H9 (cell line): ENCODE measurements at regions not wholly inside any gene's neighbourhood (a gene's known extent, or its start where the extent isn't known, plus 50 kb on each side); places are given as distances from the start of the nearest gene placed in this dataset.

Experiments
- DNase-seq: peaks from one replicate; pipeline ENCODE4 v3.0.0-alpha.2; 2017
- H2AFZ ChIP-seq: one replicate; pipeline ENCODE4 v1.6.1; 2013; ENCODE audit warnings: mild to moderate bottlenecking, low read length, control low read depth, moderate library complexity
- H2AK5ac ChIP-seq: 2 replicates; pipeline ENCODE4 v1.6.1; 2013; ENCODE audit warnings: low read length, control low read depth, mixed read lengths; ENCODE audit not compliant: insufficient read length
- H2BK120ac ChIP-seq: one replicate; pipeline ENCODE4 v1.6.1; 2013; ENCODE audit warnings: low read depth, mild to moderate bottlenecking, low read length, control low read depth, inconsistent platforms; ENCODE audit not compliant: poor library complexity, severe bottlenecking
- H2BK12ac ChIP-seq: 2 replicates; pipeline ENCODE4 v1.6.1; 2013; ENCODE audit warnings: low read length, control low read depth, mixed read lengths, low read depth; ENCODE audit not compliant: insufficient read length
- H2BK15ac ChIP-seq: 2 replicates; pipeline ENCODE4 v1.6.1; 2013; ENCODE audit warnings: low read depth, low read length, control low read depth
- H2BK20ac ChIP-seq: one replicate; pipeline ENCODE4 v1.6.1; 2013; ENCODE audit warnings: low read depth, mild to moderate bottlenecking, low read length, control low read depth, inconsistent platforms; ENCODE audit not compliant: poor library complexity, severe bottlenecking
- H2BK5ac ChIP-seq: 2 replicates; pipeline ENCODE4 v1.6.1; 2013; ENCODE audit warnings: low read length, control low read depth, mixed read lengths; ENCODE audit not compliant: insufficient read length
- H3K14ac ChIP-seq: 2 replicates; pipeline ENCODE4 v1.6.1; 2013; ENCODE audit warnings: low read length, control low read depth; ENCODE audit not compliant: insufficient read depth
- H3K18ac ChIP-seq: 2 replicates; pipeline ENCODE4 v1.6.1; 2013; ENCODE audit warnings: low read depth, mild to moderate bottlenecking, mixed read lengths, low read length, control low read depth; ENCODE audit not compliant: insufficient read length
- H3K23ac ChIP-seq: 2 replicates; pipeline ENCODE4 v1.6.1; 2013; ENCODE audit warnings: low read length, control low read depth, mixed read lengths, low read depth; ENCODE audit not compliant: insufficient read length
- H3K23me2 ChIP-seq: 2 replicates; pipeline ENCODE4 v1.6.1; 2013; ENCODE audit warnings: low read depth, mild to moderate bottlenecking, mixed read lengths, low read length, control low read depth; ENCODE audit not compliant: insufficient read length, poor library complexity, severe bottlenecking
- H3K27ac ChIP-seq: 2 replicates; pipeline ENCODE4 v1.5.1; 2013; ENCODE audit warnings: low read length, control low read depth, mixed read lengths, low read depth; ENCODE audit not compliant: insufficient read length
- H3K27me3 ChIP-seq: 2 replicates; pipeline ENCODE4 v1.6.1; 2013; ENCODE audit warnings: low read length, control low read depth, inconsistent platforms; ENCODE audit not compliant: insufficient read depth
- H3K4ac ChIP-seq: 2 replicates; pipeline ENCODE4 v1.6.1; 2013; ENCODE audit warnings: low read depth, mild to moderate bottlenecking, control low read depth, inconsistent platforms, low read length, moderate library complexity
- H3K4me1 ChIP-seq: 2 replicates; pipeline ENCODE4 v1.6.1; 2013; ENCODE audit warnings: low read length, control low read depth, inconsistent platforms; ENCODE audit not compliant: insufficient read depth
- H3K4me2 ChIP-seq: 2 replicates; pipeline ENCODE4 v1.6.1; 2013; ENCODE audit warnings: low read length, control low read depth, mixed read lengths; ENCODE audit not compliant: insufficient read length, insufficient read depth
- H3K56ac ChIP-seq: 2 replicates; pipeline ENCODE4 v1.6.1; 2013; ENCODE audit warnings: low read depth, mild to moderate bottlenecking, mixed read lengths, low read length, control low read depth; ENCODE audit not compliant: insufficient read length
- H3K79me1 ChIP-seq: 2 replicates; pipeline ENCODE4 v1.6.1; 2013; ENCODE audit warnings: low read depth, mild to moderate bottlenecking, moderate library complexity, low read length, control low read depth, inconsistent platforms; ENCODE audit not compliant: insufficient read depth, poor library complexity, severe bottlenecking
- H3K79me2 ChIP-seq: 2 replicates; pipeline ENCODE4 v1.6.1; 2013; ENCODE audit warnings: low read length, control low read depth, inconsistent platforms; ENCODE audit not compliant: insufficient read depth
- H3K9ac ChIP-seq: 2 replicates; pipeline ENCODE4 v1.6.1; 2013; ENCODE audit warnings: low read length, control low read depth, mixed read lengths; ENCODE audit not compliant: insufficient read length; ENCODE audit errors: extremely low read depth
- H3K9me3 ChIP-seq: one replicate; pipeline ENCODE4 v1.6.1; 2013; ENCODE audit warnings: low read depth, low read length, inconsistent platforms; ENCODE audit not compliant: control insufficient read depth
- H3T11ph ChIP-seq: one replicate; pipeline ENCODE4 v1.6.1; 2013; ENCODE audit warnings: mild to moderate bottlenecking, low read length, control low read depth, inconsistent platforms
- H4K20me1 ChIP-seq: one replicate; pipeline ENCODE4 v1.6.1; 2013; ENCODE audit not compliant: control insufficient read depth, insufficient read length, insufficient read depth
- H4K5ac ChIP-seq: 2 replicates; pipeline ENCODE4 v1.6.1; 2013; ENCODE audit warnings: low read depth, mild to moderate bottlenecking, mixed read lengths, low read length, control low read depth; ENCODE audit not compliant: insufficient read length
- H4K8ac ChIP-seq: replicated peaks from 2 replicates; pipeline ENCODE4 v1.6.1; 2013; ENCODE audit warnings: low read length, control low read depth, mixed read lengths, low read depth; ENCODE audit not compliant: insufficient read length
- H4K91ac ChIP-seq: 2 replicates; pipeline ENCODE4 v1.6.1; 2013; ENCODE audit warnings: low read depth, mild to moderate bottlenecking, moderate library complexity, mixed read lengths, low read length, control low read depth; ENCODE audit not compliant: insufficient read length
- H3K27ac Mint-ChIP-seq, 3 experiments: 2 replicates in 2 of 3; 3 replicates in 1 of 3; pipeline ENCODE4 v1.8.0; 2020 to 2021; ENCODE audit warnings: mixed read lengths in 3 of 3, mild to moderate bottlenecking in 1 of 3, moderate library complexity in 1 of 3
- H3K27me3 Mint-ChIP-seq: 2 replicates; pipeline ENCODE4 v1.8.0; 2021; ENCODE audit warnings: low read depth, mild to moderate bottlenecking, moderate library complexity, mixed read lengths
- H3K36me3 Mint-ChIP-seq, 3 experiments: 2 replicates in 2 of 3; 3 replicates in 1 of 3; pipeline ENCODE4 v1.8.0; 2020 to 2021; ENCODE audit warnings: low read depth in 3 of 3, mixed read lengths in 3 of 3; ENCODE audit not compliant: insufficient read depth in 1 of 3
- H3K4me1 Mint-ChIP-seq, 2 experiments: 2 replicates each; pipeline ENCODE4 v1.8.0; 2020; ENCODE audit warnings: mixed read lengths in 2 of 2
- H3K4me3 Mint-ChIP-seq, 2 experiments: 2 replicates in 1 of 2; 3 replicates in 1 of 2; pipeline ENCODE4 v1.8.0; 2020 to 2021; ENCODE audit warnings: mild to moderate bottlenecking in 2 of 2, mixed read lengths in 2 of 2, moderate library complexity in 1 of 2
- H3K9me3 Mint-ChIP-seq, 2 experiments: 2 replicates in 1 of 2; 3 replicates in 1 of 2; pipeline ENCODE4 v1.8.0; 2020; ENCODE audit warnings: mild to moderate bottlenecking in 2 of 2, mixed read lengths in 2 of 2, moderate library complexity in 1 of 2
- CTCF ChIP-seq: fragments of 200-600 bp; sonication (generic); conservative IDR thresholded peaks from 3 replicates; pipeline ENCODE4 v1.8.0; 2021; ENCODE audit warnings: antibody characterized with exemption, mild to moderate bottlenecking
- WGBS: extraction: QIAGEN DNeasy Blood & Tissue Kit; methylation state at CpG from one replicate; pipeline ENCODE4 v1.1.7; 2013; ENCODE audit warnings: missing lambda C conversion rate, low lambda C conversion rate, mixed read lengths; ENCODE audit not compliant: insufficient read length; ENCODE audit errors: extremely low coverage; 5-methylcytosine and 5-hydroxymethylcytosine counted together

- Mint-ChIP-seq H3K27me3 (peaks cover 9% of the 10 kb centered on the region), H3K36me3 (peaks cover 0 to 14% (median 4%) of the 10 kb centered on the region in 3 experiments; a peak in 4 of 7 replicates), H3K27ac (no peak overlapping the region), H3K4me1 (peaks cover 0 to 5% of the 10 kb centered on the region in 2 experiments; a peak in 3 of 4 replicates), H3K9me3 (peaks cover 9 to 15% of the 10 kb centered on the region in 2 experiments), H3K4me3 (no peak overlapping the region)
- WGBS: no CpG with 5 or more reads among the region's 10 CpGs
- H3K23me2 ChIP-seq: no peaks in the 10 kb centered on the region
- H3K14ac ChIP-seq: no peak overlapping the region
- H2BK12ac ChIP-seq: no peak overlapping the region
- H2BK120ac ChIP-seq: no peak overlapping the region
- H3K79me2 ChIP-seq: no peaks in the 10 kb centered on the region
- no peak overlapping the region for H3K23ac ChIP-seq
- H3K9ac ChIP-seq: no peak overlapping the region
- H4K5ac ChIP-seq: no peak overlapping the region
- H3K18ac ChIP-seq: no peak overlapping the region
- TF ChIP-seq CTCF: no peak
- no peak overlapping the region for H4K8ac ChIP-seq
- no peak overlapping the region for H3K4ac ChIP-seq
- no peak for DNase-seq
- no peak overlapping the region for H2BK20ac ChIP-seq
- no peaks in the 10 kb centered on the region for H3K9me3 ChIP-seq
- no peak overlapping the region for H2BK5ac ChIP-seq
- H3K79me1 ChIP-seq: no peaks in the 10 kb centered on the region
- H3K27ac ChIP-seq: no peak overlapping the region
- no peak overlapping the region for H2AFZ ChIP-seq
- no peak overlapping the region for H3T11ph ChIP-seq
- H3K56ac ChIP-seq: no peak overlapping the region
- no peak overlapping the region for H4K91ac ChIP-seq
- no peaks in the 10 kb centered on the region for H4K20me1 ChIP-seq
- no peak overlapping the region for H2AK5ac ChIP-seq
- H2BK15ac ChIP-seq: no peak overlapping the region
- H3K4me2 ChIP-seq: no peak overlapping the region
- H3K4me1 ChIP-seq: no peaks in the 10 kb centered on the region
- H3K27me3 ChIP-seq: no peaks in the 10 kb centered on the region
Measured at GRCh38 chr6:170132561-170132991, 158.3 kb downstream of the DLL1 start.
